SK-N-SH treated with all-trans-retinoic acid at 6 μM for 48 hours (cell line): ENCODE measurements at regions not wholly inside any gene's neighbourhood (a gene's known extent, or its start where the extent isn't known, plus 50 kb on each side); places are given as distances from the start of the nearest gene placed in this dataset.

Source experiments
- ATAC-seq: fragments of 200-7000 bp; cut with Tn5 transposase; 3 replicates; pipeline ENCODE4 v1.9.1; 2020; ENCODE audit warnings: mild to moderate bottlenecking, moderate library complexity
- ARNTL ChIP-seq: fragments of 450-650 bp; formaldehyde crosslinking; IDR thresholded peaks from 2 replicates; pipeline ENCODE4 v1.5.0; 2020; ENCODE audit warnings: low read depth, mild to moderate bottlenecking, moderate library complexity, borderline replicate concordance
- BACH2 ChIP-seq: fragments of 250-450 bp; sonication (Bioruptor Pico); IDR thresholded peaks from 2 replicates; pipeline ENCODE4 v1.9.0; 2021; ENCODE audit warnings: mild to moderate bottlenecking, borderline replicate concordance
- CREB5 ChIP-seq: fragments of 250-450 bp; sonication (Bioruptor Pico); IDR thresholded peaks from 2 replicates; pipeline ENCODE4 v1.5.1; 2020; ENCODE audit warnings: low read depth, mild to moderate bottlenecking, moderate library complexity
- CSDC2 ChIP-seq: fragments of 250-450 bp; sonication (Bioruptor Pico); IDR thresholded peaks from 2 replicates; pipeline ENCODE4 v1.5.0; 2020; ENCODE audit warnings: mild to moderate bottlenecking, moderate library complexity
- GLIS3 ChIP-seq: fragments of 250-450 bp; sonication (Bioruptor Pico); IDR thresholded peaks from 2 replicates; pipeline ENCODE4 v1.5.0; 2020; ENCODE audit warnings: mild to moderate bottlenecking, moderate library complexity
- PPARA ChIP-seq: fragments of 250-450 bp; sonication (Bioruptor Pico); IDR thresholded peaks from 2 replicates; pipeline ENCODE4 v1.5.0; 2020; ENCODE audit warnings: mild to moderate bottlenecking, borderline replicate concordance
- RARB ChIP-seq: fragments of 250-450 bp; sonication (Bioruptor Pico); IDR thresholded peaks from 2 replicates; pipeline ENCODE4 v1.8.0; 2021; ENCODE audit warnings: mild to moderate bottlenecking, moderate library complexity
- SNAI2 ChIP-seq: fragments of 250-450 bp; sonication (Bioruptor Pico); IDR thresholded peaks from 2 replicates; pipeline ENCODE4 v1.5.0; 2020; ENCODE audit warnings: mild to moderate bottlenecking, moderate library complexity
- TCF4 ChIP-seq: fragments of 250-450 bp; sonication (Bioruptor Pico); IDR thresholded peaks from 2 replicates; pipeline ENCODE4 v1.8.0; 2021; ENCODE audit warnings: mild to moderate bottlenecking, moderate library complexity, borderline replicate concordance
- TOX ChIP-seq: fragments of 250-450 bp; sonication (Bioruptor Pico); IDR thresholded peaks from 2 replicates; pipeline ENCODE4 v1.8.0; 2021; ENCODE audit warnings: mild to moderate bottlenecking, moderate library complexity, borderline replicate concordance
- TSHZ2 ChIP-seq: fragments of 250-450 bp; sonication (Bioruptor Pico); IDR thresholded peaks from 2 replicates; pipeline ENCODE4 v1.5.0; 2020; ENCODE audit warnings: mild to moderate bottlenecking, moderate library complexity
- ZC3H10 ChIP-seq: fragments of 250-450 bp; sonication (Bioruptor Pico); IDR thresholded peaks from 2 replicates; pipeline ENCODE4 v1.5.1; 2021; ENCODE audit warnings: mild to moderate bottlenecking, moderate library complexity
- ZFP3 ChIP-seq: fragments of 250-450 bp; sonication (Bioruptor Pico); IDR thresholded peaks from 2 replicates; pipeline ENCODE4 v1.5.0; 2020; ENCODE audit warnings: mild to moderate bottlenecking, moderate library complexity
- ZFP30 ChIP-seq: fragments of 450-650 bp; formaldehyde crosslinking; IDR thresholded peaks from 2 replicates; pipeline ENCODE4 v1.5.0; 2022; ENCODE audit warnings: mild to moderate bottlenecking, moderate library complexity
- ZNF565 ChIP-seq: fragments of 450-650 bp; formaldehyde crosslinking; conservative IDR thresholded peaks from 2 replicates; pipeline ENCODE4 v1.5.0; 2020; ENCODE audit warnings: low read depth, mild to moderate bottlenecking, moderate library complexity
- ZNF70 ChIP-seq: fragments of 450-650 bp; formaldehyde crosslinking; IDR thresholded peaks from 2 replicates; pipeline ENCODE4 v1.5.0; 2020; ENCODE audit warnings: mild to moderate bottlenecking, moderate library complexity
- ZNF8 ChIP-seq: fragments of 450-650 bp; formaldehyde crosslinking; IDR thresholded peaks from 2 replicates; pipeline ENCODE4 v1.5.0; 2020; ENCODE audit warnings: mild to moderate bottlenecking, moderate library complexity
- TF ChIP-seq, protein P1 (sequence below): fragments of 250-450 bp; sonication (Bioruptor Pico); IDR thresholded peaks from 2 replicates; pipeline ENCODE4 v1.5.1; 2021; ENCODE audit warnings: mild to moderate bottlenecking, moderate library complexity
- TF ChIP-seq, protein P2 (sequence below): fragments of 250-450 bp; sonication (Bioruptor Pico); IDR thresholded peaks from 2 replicates; pipeline ENCODE4 v1.8.0; 2020; ENCODE audit warnings: mild to moderate bottlenecking, moderate library complexity, borderline replicate concordance

- ATAC-seq, result no peak
- TF ChIP-seq ZFP3 (CRISPR knock-in tag) (no peak), PPARA (CRISPR knock-in tag) (no peak), SNAI2 (no peak), ZFP30 (CRISPR knock-in tag) (no peak), ZNF8 (CRISPR knock-in tag) (no peak), ZC3H10 (CRISPR knock-in tag) (no peak), CREB5 (CRISPR knock-in tag) (no peak), ARNTL (CRISPR knock-in tag) (no peak), TSHZ2 (CRISPR knock-in tag) (no peak)
- TF ChIP-seq, protein P1, sequence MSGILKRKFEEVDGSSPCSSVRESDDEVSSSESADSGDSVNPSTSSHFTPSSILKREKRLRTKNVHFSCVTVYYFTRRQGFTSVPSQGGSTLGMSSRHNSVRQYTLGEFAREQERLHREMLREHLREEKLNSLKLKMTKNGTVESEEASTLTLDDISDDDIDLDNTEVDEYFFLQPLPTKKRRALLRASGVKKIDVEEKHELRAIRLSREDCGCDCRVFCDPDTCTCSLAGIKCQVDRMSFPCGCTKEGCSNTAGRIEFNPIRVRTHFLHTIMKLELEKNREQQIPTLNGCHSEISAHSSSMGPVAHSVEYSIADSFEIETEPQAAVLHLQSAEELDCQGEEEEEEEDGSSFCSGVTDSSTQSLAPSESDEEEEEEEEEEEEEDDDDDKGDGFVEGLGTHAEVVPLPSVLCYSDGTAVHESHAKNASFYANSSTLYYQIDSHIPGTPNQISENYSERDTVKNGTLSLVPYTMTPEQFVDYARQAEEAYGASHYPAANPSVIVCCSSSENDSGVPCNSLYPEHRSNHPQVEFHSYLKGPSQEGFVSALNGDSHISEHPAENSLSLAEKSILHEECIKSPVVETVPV (CRISPR knock-in tag), result no peak
- TF ChIP-seq, all 23 proteins: peak for 0
Observed at GRCh38 chr2:193627927-193628272, 1433.2 kb upstream of the TMEFF2 start.

- ATAC-seq, result no peak
- TF ChIP-seq, protein P1 (CRISPR knock-in tag), result no peak
- no peak for TF ChIP-seq GLIS3 (CRISPR knock-in tag)
- TF ChIP-seq SNAI2, result no peak
- TF ChIP-seq CSDC2, result no peak
- no peak for TF ChIP-seq ZC3H10 (CRISPR knock-in tag)
- no peak for TF ChIP-seq PPARA (CRISPR knock-in tag)
Observed at GRCh38 chr2:193627187-193627926, 1432.6 kb upstream of the TMEFF2 start.

- no peak for ATAC-seq
- TF ChIP-seq BACH2 (CRISPR knock-in tag), result no peak
- TF ChIP-seq RARB (CRISPR knock-in tag), result no peak
- TF ChIP-seq CREB5 (CRISPR knock-in tag), result no peak
- TF ChIP-seq, protein P2, sequence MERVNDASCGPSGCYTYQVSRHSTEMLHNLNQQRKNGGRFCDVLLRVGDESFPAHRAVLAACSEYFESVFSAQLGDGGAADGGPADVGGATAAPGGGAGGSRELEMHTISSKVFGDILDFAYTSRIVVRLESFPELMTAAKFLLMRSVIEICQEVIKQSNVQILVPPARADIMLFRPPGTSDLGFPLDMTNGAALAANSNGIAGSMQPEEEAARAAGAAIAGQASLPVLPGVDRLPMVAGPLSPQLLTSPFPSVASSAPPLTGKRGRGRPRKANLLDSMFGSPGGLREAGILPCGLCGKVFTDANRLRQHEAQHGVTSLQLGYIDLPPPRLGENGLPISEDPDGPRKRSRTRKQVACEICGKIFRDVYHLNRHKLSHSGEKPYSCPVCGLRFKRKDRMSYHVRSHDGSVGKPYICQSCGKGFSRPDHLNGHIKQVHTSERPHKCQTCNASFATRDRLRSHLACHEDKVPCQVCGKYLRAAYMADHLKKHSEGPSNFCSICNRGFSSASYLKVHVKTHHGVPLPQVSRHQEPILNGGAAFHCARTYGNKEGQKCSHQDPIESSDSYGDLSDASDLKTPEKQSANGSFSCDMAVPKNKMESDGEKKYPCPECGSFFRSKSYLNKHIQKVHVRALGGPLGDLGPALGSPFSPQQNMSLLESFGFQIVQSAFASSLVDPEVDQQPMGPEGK (CRISPR knock-in tag), result no peak
- TF ChIP-seq ZFP30 (CRISPR knock-in tag), result no peak
- no peak for TF ChIP-seq TCF4 (CRISPR knock-in tag)
- no peak for TF ChIP-seq ZNF70 (CRISPR knock-in tag)
- TF ChIP-seq TOX, result no peak
- TF ChIP-seq ZFP3 (CRISPR knock-in tag), result no peak
- TF ChIP-seq ZC3H10 (CRISPR knock-in tag), result no peak
- TF ChIP-seq ZNF8 (CRISPR knock-in tag), result no peak
- TF ChIP-seq ZNF565 (CRISPR knock-in tag), result no peak
Observed at GRCh38 chr2:193608451-193608850, 1413.7 kb upstream of the TMEFF2 start.
